ENCODE measurements at regions not wholly inside any gene's neighbourhood (a gene's known extent, or its start where the extent isn't known, plus 50 kb on each side); places are given as distances from the start of the nearest gene placed in this dataset.
"Not testable (repeated sequence)": the region's sequence is repeated elsewhere in the genome, so short reads cannot be mapped to it uniquely, and the experiment has no call there.

DNA sequence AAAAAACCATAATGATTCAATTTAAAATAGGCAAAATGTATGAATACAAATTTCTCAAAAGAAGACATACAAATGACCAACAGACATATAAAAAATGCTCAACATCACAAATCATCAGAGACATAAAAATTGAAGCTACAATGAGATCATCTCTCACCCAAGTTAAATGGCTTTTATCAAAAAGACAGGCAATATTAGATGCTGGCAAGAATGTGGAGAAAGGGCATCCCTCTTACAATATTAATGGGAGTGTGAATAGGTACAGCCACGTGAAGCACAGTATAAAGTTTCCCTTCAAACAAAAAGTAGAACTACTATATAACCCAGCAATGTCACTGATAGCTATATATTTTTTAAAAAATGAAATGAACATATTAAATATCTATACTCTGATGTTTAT, 1481.7 kb downstream of the AMY1C start:
- FAIRE-seq: no peak

DNA sequence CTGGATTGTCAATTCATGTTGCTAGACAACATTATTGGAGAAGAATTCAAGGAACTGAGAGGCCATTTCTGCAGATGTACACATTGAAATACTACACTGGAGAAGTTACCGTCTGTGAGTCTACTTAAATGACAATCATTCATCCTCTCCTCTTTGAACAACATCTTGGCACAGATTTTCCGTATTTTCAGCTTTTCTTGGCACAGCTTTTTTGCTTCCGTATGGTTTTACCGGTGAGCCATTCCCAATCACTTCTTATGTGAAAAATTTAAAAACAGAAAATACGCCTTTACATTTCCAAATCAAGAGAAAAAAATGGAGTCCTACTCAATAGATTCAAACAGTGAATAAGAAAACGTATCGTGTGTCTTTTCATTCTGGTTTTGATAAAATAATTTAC, 1493.7 kb downstream of the AMY1C start:
- no peak for FAIRE-seq

DNA sequence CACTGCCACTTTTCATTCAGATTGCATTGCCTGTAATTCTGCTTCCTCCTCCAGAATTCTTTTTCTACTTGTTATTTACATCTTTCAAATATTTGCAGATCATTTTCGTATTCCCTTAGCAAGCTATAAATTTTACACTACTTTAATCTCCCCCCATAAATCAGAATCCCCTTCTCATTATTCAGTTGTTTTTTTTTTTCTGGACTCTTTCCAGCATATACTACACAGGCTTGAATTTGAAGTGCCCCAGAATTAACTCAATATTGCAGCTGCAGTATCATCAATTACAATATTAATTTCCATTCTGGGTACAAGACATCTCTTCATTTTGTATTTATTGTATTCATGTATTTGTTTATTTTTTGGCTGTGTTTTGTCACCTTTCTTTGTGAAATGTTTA, 1494.3 kb downstream of the AMY1C start:
- no peak for FAIRE-seq

DNA sequence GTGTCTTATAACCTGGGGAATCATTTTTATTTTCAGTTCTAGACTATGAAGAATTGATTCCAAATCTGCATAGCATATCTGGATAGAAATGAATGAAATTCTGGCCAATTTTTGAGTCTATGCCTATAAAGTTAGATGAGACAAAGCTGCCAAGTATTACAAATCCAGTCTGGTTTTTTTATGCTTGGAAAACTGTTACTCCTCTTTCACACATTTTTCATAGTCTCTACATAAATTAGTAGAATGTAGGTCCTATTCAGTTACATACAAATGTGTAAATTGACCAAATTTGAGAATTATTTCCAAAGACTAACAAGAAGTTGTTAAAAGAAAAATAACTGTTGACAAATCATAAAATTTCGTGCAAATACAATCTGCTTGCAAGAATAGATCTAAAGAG, 1505.2 kb downstream of the AMY1C start:
- no peak for FAIRE-seq

DNA sequence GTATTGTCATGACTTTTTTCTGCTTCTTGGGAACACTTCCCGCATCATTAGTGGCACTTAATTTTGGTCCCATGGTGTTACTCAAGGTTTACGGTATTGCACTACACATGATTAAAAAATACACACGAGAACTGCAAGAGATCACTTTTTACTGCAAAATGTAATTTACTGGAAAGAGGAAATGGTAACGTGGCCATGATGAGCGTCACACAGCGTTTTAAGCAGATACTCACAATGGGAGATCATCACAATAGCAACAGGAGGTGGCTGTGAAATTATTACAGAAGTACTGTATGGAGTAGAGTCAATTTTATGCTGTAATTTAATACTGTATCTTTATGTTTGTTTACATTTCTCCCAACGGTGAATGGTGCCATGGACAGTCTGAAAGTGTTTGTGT, 1510.3 kb downstream of the AMY1C start:
- FAIRE-seq: no peak

DNA sequence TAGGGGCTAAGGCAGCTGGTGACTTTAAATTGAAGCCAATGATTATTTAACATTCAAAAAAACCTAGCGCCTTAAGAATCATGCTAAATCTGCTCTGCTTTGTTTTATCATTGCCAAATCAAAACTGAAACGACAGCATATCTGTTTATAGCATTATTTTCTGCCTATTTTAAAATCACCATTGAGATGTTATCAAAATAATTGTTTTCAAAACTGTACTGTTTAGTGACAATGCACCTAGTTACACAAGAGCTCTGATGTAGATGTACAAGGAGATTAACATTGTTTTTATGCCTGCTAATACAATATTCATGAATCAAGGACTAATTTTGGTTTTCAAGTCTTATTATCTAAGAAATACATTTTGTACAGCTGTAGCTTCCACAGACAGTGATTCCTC, 1521.3 kb downstream of the AMY1C start:
- no peak for FAIRE-seq

DNA sequence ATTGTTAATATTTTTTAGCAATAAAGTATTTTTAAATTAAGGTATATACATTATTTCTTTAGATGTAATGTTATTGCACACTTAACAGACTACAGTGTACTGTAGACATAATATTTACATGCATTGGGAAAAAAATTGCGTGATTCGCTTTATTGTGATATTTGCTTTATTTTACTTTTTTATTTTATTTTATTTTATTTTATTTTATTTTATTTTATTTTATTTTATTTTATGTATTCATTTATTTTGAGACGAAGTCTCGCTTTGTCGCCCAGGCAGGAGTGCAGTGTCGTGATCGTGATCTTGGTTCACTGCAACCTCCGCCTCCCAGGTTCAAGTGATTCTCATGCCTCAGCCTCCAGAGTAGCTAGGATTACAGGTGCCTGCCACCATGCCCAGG, 1522.7 kb downstream of the AMY1C start:
- FAIRE-seq: not testable (repeated sequence)

DNA sequence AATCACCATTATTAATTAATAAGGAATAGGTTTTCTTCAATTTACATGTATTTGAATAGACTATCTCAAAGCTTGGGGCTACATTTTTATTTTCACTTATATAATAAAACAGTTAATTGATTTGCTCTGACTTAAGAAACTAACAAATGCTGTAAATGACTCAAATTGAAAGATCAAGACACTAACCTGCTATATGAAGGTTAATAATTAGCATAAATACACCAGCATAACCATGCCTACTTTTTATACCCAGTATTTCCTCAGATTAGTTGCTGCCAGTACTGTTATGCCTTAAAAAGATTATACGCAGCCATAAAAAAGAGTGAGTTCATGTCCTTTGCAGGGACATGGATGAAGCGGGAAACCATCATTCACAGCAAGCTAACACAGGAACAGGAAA, 1545.1 kb downstream of the AMY1C start:
- FAIRE-seq: no peak

DNA sequence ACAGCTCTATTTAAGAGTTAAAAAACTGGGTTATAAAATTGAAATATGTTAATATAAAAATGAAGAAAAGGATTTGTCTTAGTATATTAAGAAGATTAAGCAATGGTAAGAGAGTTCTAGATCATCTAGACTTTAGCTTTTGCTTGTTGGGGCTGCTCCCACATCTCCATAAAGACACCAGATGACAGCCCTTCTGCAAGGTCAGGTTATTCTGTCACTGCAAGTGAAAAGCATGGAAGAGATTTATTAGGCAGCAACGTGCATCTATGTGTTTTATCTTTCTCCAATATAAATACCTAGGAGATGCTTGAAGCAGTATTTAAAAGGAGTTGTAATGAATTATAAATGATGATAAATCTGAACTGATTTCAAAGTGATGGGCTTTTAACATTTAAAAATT, 1560.4 kb downstream of the AMY1C start:
- peak; percentile 93 for FAIRE-seq

DNA sequence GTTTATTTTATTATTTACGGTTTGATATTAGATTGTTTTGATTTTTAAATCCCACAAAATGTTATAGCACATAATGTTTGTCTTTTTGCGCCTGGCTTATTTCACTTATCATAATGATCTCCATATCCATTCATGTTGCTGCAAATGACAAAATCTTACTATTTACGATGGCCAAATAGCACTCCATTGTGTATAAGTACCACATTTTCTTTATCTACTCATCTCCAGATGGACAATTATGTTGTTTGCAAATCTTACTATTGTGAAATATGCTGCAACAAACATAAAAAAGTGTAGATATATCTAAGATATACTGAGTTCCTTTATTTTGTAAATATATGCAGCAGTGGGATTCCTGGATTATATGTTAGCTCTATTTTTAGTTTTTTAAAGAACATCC, 1568.3 kb downstream of the AMY1C start:
- peak; percentile 100 for FAIRE-seq

DNA sequence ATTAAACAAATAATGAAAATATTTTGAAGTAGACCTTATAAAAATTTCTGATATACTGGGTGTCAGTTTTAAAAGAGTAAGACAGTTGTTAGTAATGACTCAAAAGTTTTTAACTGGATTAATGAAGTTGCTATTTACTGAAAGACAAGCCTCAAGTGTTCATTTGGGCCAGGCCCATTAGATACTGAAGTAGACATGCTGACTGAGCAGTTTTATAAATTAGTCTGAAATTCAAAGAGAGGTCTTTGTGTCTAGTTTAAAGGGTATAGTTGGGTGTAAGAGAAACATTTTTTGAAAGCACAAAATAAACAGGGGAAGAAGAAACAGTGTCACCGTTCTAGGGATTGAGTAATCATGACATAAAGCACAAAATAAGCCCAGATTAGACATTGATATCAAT, 1577.2 kb downstream of the AMY1C start:
- FAIRE-seq: no peak

DNA sequence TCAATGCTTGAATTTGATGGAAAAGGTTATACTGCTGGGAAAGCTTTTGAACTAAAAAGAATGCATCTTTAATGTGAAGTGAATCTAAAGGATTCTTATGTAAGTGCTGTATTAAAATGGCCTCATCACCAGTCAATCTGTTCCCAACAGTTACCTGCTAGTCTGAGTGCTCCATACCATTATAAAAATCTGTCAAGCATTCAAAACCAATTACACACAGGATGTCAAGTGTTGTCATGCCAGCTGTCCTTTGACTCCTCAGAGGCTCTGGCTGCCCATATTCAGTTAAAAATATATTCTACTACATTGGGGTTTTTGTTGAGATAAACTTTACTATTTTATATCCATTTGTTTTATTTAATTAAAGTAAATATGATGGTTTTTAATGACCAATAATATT, 1587.7 kb downstream of the AMY1C start:
- FAIRE-seq: no peak

DNA sequence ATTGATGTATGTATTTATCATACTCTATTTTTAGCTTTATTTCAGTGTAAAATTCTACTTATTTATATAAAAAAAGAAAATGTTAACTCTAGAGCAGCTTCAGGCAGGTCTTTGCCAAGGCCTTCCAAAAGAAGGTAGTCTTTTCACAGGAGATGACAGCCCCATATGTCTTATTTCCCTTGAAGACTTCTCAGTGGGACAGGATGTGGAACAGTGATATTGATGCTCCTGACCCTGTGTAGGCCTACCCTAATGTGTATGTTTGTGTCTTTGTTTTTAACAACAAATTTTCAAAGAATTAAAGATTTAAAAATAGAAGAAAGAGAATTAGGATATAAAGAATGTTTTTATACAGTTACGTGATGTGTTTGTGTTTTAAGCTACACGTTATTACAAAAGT, 1593.6 kb downstream of the AMY1C start:
- FAIRE-seq: no peak

DNA sequence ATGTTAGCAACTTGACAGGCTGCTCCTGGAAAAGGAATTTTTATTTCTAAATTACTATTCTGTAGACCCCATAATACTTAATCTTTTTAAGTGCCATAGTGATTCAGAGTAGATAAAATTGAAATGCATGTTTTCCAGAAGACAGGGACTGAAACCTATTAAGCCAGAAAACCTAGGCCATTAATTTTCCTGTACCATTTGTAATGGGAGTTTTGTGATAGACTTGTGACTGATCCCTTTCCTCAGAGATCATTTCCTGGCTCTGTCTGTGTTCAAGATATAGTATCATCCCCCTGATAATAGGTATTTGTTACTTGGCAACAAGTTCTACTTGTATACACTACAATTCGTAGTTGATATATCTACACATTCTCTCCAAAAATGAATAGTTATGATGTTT, 1609.8 kb downstream of the AMY1C start:
- FAIRE-seq: no peak

DNA sequence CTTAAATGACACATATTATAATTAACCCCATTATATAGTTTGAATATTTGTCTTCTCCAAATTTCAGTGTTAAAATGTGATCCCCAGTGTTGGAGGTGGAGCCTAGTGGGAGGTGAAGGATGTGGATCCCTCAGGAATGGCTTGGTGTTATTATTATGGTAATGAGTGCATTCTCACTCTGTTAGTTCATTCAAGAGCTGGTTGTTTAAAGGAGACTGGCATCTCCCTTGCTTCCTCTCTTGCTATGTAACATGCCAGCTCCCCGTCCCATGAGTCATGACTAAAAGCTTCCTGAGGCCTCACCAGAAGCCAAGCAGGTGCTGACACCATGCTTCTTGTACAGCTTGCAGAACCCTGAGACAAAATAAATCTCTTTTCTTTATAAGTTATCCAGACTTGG, 1612.7 kb downstream of the AMY1C start:
- FAIRE-seq: no peak

DNA sequence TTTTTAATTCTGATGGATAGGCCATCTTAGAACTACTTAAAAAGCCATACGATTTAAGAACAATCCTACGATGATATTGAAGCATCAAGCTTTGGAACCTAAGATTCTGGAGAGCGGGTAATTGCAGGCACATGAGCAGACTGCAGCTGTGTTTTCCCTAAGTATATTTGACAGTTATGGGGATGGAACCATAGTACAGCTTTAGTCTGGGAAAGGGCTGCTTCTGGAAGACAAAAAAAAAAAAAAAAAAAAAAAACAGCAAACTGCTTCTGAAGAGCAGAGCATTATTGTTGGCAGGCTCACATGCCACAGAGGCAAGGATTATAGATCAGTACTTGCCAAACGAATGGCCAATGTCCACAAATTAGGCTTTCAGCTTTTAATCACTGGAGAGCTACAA, 1618.7 kb downstream of the AMY1C start:
- FAIRE-seq: no peak

DNA sequence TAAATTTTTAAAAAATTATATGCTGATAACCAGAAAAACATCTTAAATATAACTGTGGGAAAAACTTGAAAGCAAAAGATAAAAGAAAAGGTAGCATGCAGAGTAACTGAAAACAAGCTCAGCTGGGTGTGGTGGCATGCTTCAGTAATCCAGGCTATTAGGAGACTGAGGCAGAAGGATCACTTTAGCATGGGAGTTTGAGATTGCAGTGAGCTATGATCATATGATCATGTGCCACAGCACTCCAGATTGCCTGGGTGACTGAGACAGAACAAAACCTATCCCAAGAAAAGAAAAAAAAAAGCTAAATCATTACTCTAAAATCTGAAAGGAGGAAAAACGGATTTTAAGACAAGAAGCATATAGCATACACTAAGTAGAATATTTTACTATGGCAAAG, 1624.0 kb downstream of the AMY1C start:
- no peak for FAIRE-seq

DNA sequence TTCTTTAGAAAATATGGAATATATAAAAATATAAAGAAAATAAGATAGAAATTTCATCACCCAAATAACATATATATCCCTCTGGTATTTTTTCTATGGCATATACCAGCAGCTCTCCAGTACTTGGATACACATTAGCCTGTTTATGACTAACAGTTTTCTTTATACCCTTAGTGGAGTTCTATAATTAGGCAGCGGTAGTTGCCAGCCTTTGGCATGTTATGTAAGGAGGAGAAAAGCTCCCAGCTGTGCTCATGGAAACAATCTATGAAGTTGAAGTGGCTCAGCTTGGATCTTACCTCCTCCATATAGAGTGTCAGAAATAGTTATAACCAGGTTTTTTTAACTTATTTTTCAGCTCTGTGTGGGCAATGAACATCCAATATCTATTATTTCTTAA, 1636.8 kb downstream of the AMY1C start:
- no peak for FAIRE-seq

DNA sequence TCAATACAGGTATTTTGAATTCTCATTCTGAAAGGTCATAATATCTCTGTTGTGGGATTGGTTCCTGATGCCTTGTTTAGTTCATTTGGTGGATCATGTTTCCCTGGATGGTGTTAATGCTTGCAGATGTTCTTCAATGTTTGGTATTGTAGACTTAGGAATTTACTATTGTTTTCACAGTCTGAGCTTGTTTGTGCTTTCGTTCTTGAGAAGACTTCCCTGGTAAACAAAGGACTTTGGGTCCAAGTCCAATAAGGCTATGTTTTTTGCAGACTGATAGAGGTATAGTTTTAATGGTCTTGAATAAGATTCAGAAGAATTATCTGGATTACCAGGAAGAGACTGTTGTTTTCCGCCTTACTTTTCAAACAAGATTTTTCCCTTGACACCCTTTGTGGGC, 1646.3 kb downstream of the AMY1C start:
- no peak for FAIRE-seq

DNA sequence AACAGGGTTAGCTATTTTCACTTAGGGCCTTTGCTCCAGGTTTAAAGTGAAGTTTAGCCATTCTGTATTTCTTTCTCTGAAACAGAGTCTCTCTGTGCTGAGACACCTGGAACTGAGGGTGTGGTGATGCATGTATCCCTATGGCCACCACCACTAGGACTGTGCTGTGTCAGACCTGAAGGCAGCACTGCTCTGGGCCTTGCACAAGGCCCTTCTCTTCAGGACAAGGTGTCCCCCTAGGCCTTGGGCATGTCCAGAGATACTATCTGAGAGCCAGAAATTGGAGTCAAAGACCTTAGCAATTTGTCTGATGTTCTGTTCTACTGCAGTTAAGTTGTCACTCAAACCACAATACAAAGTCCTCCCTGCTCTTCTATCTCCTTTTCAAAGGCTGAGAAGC, 1649.2 kb downstream of the AMY1C start:
- FAIRE-seq: no peak

DNA sequence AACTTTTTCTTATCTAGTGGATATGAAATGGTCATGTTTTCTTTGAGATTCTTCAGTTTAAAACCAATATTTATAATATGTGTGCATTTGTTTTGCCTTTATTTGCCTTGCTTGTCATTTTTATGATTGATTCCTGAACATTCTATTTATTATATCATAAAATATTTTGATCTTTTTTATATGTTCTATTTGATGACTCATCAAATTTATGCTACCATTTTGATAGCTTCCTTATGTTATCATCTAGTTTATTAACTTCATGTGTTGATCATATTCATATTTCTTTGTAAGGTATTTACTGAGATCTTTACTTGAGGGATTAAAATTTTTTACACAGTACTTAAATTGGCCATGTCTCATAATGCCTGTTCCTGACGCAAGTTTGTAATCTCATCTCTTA, 1650.0 kb downstream of the AMY1C start:
- peak; percentile 93 for FAIRE-seq

DNA sequence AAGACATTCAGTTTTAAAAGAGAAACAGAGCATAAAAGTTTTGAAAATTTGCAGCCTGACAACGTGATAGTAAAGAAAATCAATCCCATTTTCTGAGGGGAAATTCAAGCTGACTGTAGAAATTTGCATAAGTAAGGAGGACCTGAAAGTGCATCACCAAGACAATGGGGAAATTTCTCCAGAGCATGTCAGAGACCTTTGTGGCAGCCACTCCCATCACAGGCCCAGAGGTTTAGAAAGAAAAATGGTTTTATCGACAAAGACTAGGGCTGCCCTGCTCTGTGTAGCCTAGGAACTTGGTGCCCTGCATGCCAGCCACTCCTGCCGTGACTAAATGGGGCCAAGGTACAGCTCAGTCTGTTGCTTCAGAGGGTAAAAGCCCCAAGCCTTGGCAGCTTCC, 1640.2 kb upstream of the PRMT6 start:
- no peak for FAIRE-seq

DNA sequence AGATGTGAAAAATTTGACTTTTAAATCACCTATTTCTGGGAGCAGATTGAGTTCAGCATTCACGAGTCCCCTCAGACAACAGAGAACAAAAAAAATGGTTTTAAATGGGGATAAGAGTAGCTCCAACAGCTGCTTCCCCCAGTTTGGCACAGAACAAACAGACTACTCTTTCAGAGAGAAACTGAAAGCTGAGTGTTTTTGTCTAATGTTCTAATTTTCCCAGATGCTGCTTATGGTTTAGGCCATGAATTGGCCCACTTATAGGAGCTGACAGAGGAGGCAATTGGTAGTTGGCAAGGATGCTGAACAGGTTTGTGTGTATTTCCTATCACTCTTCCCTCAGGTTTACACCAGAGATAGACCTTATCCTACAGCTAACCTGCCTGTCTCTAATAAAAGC, 1637.4 kb upstream of the PRMT6 start:
- FAIRE-seq: no peak

DNA sequence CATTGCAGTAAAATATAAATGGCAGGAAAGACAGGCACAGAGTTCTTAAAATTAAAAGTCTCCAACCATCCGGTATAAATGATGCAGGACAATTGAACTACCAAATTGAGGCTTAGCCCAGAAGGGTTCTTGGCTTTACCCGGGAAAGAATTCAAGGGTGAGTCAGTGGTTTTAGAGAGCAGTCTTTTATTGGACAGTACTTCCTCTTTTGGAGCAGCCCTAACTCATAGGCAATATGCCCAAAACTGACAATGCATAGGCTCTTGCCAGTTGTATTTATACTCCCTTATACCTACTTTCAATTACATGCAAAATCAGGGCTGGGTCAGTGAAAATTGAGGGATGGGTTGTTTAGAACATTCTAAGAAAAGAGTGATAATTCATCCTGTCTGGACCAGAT, 1628.9 kb upstream of the PRMT6 start:
- no peak for FAIRE-seq

DNA sequence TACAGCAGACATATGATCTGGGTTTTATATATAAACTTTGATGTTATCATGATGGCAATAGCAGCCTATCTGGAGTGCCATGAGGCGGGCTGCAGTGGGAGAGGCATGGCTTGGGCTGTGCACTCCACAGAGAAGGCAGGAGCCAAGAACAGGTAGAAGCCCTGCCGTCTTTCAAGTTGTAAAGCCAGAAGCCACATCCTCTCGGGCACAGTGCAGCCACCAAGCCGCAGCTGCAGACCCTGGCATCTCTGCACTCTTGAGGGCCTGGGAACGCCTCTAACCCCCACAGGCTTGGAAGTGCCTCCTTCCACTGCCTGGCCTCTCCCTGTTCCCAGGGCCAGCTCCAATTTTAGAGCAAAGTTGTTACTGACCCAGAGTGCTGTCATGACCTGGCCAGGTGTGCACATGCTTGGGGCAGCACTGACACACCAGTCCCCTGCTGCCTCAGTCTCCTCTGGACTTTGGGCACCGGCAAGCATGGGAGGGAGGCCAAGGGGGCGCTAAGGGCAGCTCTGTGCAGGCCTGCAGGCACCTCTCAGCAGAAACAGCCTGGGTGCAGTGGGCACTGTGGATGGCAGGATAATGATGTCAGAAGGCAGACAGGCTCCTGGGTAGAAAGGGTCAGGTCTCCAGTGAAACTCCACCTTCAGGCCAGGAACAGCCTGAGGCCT, 1619.8 kb upstream of the PRMT6 start:
- FAIRE-seq: no peak

DNA sequence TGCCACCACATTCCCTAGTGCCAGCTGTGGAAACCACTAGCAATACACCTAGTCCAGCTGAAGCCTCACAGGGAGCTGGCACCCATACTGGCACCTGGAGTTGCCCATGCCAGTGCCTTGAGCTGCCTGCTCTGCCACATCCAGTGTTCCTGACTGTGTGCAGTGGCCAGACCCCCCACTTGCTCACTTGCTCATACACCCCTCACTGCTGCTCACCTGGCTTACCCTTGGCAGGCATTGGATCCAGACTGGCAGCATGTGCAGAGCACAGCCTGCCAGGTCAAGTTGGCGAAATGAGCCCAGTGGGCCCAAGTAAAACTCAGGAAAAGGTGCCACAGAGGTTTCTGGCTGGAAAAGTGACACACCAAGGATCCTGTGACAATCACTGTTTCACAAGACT, 1618.6 kb upstream of the PRMT6 start:
- FAIRE-seq: no peak
